ENCODE measurements at regions not wholly inside any gene's neighbourhood (a gene's known extent, or its start where the extent isn't known, plus 50 kb on each side); places are given as distances from the start of the nearest gene placed in this dataset.

DNA sequence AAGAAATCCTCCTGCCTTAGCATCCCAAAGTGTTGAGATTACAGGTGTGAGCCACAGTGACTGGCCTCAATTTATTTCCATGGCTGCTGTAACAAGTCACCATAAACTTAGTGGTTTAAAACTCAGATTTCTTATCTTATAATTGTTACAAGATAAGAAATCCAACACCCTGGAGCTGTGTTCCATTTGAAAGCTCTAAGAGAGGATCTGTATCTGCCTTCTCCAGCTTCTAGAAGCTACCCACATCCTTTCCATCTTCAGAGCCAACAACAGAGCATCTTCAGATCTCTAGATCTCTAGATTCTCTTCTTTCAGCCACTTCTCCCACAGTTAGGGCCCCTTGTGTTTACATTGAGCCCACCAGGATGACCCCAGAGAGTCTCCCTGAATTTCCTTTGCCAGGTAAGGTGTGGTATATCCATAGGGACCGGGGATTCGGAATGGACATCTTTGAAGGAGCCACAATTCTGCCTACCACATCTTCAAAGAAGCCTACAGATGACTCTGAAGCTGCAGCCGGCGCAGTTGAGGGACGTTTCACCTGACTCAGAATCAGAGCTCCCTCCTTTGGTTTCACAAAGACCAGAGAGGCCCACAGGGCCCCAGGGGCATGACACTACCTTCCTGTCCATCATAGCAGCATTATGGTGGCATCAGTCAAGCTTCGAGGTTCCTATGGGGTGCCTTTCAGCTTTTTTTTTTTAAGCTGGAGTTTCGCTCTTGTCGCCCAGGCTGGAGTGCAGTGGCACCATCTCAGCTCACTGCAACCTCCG lies 87.0 kb upstream of the IGF1R start:
- no peak for DNase-seq (ENCODE audit: low read depth)

DNA sequence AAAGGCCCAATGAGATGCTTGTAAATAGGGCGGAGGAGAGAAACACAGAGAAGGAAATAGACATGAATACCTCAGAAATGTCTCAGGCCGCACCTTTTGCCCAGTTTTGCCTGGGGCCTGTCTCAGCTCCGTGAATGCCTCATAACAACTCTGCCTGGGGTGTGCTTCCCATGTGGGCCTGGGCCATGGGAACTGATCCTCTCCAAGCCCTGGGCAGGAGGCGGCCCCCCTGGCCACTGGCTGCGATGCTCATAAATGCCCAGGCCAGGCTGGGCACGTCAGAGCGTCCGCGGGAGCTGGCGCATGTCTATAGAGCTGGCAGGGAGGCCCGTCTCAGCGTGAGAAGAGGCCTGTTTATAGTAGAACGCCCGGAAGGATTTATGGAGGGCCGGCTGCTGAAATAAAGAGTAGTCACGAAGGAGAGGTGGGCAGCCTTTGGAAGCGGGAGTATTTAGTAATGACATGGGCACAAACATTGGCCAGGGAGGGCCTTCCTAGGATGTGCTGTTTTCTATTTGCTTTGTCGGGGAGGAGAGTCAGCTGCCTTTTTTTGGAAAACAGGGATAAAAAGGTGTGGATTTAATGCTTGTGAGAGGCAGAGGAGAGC lies 85.9 kb upstream of the IGF1R start:
- DNase-seq (ENCODE audit: low read depth) = no peak

DNA sequence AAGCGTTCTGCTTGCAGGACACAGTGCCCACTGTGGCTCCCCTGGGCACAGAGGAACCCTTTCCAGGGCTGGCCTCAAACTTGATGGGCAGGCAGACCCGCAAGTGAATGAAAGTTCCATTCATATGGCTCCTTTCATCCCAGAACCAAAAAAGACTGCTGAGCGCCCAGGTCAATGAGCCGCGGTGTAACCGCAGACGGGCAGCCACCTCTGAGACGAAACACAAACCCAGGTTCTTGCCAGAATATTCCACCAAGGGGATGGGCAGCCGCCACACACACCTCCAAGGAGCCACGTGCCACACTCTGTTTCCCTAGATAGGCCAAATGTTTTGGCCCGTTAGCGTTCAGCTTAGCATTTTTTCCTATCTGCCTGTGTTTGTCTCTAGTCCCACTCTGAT lies 82.8 kb upstream of the IGF1R start:
- no peak for DNase-seq (ENCODE audit: low read depth)

DNA sequence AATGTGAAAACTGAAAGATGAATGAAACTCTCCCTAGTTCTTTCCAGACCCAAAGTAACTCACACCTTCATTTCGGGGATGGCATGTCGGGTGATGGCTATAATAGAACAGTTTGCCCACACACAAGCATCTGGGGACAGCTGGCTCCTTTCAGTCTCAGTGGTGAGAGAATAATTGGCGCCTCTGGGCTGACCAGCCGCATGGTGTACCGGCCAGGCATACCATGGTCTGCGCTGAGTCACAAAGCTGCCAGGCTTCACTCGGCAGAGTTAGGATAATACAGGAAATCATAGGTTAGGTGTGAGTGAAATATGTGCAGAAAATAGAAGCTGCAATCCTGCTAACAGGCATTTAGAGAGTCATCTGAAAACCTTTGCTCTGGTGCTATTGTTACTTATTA lies 80.4 kb upstream of the IGF1R start:
- DNase-seq (ENCODE audit: low read depth) = no peak

DNA sequence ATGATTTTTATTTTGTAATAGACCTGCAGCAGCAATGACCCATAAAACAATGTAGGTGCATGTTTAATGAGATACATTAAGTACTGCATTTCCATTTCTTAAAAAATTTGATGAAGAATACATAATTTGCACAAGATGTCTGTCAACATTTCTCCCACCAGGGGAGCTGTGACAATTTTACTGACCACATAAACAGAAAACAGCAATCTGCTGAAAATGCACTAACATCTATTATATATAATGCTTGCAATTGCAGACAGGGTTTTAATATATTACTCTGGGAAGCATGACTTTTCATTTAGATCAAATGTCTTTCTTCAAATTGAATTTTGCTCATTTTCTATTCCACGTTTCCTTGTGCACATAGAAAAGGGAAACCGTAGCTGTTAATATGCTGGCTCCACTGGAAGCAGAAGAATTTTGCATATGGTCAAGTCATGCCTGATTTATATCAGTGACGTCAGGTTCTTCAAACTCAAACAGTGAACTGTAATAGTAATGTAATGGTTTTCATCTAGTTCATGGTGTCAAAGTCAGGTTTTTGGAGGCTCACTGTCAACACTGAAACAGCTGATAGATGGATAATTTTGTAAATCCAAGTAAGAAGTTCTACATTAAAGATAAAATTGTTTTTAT lies 79.8 kb upstream of the IGF1R start:
- DNase-seq (ENCODE audit: low read depth) = no peak

DNA sequence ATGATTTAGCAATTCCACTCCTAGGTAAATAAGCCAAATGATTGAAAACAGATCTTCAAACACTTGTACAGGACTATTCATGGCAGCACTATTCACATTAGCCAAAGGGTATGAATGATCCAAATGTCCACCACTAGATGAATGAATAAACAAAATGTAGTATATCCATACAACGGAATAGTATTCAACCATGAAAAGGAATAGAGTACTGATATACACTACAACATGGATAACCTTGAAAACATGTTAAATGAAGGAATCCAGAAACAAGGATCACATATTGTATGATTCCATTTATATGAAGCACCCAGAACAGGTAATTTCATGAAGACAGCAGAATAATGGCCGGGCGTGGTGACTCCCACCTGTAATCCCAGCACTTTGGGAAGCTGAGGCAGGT lies 78.2 kb upstream of the IGF1R start:
- DNase-seq (ENCODE audit: low read depth) = no peak

DNA sequence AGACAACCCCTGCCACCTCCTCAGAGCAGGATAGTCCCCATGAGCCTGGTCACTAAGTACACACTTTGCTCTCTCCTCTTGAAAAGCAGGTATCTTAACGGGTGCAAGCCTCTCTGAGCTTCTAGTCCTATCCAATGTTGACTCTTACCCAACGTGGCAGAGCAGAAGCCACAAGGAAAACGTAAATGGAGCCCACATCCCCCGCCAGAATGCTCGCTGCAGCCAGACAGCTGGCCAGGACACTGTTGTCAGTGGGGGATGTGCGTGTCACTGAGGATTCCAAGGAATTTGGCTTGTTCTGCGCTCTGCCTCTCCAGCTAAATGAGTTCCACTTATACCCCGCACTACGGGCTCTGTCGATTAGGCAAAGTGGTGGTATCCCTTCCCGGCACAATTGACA lies 67.8 kb upstream of the IGF1R start:
- no peak for DNase-seq (ENCODE audit: low read depth)

DNA sequence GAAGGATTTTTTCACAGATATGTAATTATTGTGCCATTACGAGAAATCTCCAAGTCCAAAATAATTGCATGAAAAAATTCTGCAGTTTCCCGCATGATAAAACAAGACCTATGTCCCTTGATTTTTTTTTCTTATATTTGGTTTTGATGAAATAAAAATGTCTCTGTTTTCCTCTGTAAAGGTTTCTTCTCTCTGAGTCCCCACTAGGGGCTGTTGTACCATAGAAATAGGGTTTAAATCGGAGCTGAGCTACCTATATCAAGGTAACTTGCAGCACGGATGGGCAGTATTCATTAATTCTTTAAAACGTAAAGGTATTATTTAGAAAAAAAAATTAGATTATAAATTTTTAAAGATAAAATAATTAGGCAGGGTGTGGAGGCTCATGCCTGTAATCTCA lies 66.6 kb upstream of the IGF1R start:
- DNase-seq (ENCODE audit: low read depth) = no peak

DNA sequence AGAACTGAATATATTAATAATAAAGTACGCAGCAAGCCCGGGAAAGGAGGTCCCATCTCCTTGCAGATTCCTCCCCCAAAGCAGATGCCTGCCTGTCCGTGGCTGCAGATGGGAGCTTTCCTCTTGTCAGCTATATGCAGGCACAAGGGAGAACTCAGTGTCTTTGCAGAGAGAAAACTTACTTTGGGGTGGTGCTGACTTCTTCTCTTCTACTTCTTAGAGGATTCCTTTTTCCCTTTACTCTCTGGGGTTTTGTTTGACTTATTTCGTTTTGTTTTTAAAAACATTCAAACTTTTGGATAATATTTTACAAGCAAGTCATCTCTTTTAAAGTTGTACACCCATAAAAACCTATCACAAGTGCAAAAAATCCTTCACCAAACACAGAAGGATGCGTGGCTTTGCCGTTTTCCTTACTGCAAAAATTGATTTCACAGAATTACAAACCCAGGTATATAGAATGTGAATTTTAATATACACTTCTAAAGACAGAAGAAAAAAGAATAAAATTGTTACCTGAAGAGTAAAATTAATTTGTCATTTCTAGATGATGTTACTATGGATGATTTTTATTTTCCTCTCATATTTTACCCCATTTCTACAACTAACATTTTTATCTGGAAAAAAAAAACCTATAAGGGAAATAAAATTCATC lies 65.3 kb upstream of the IGF1R start:
- no peak for DNase-seq (ENCODE audit: low read depth)

- no peak for DNase-seq (ENCODE audit: low read depth)
Observed at GRCh38 chr15:98583771-98584430, 64.4 kb upstream of the IGF1R start.

DNA sequence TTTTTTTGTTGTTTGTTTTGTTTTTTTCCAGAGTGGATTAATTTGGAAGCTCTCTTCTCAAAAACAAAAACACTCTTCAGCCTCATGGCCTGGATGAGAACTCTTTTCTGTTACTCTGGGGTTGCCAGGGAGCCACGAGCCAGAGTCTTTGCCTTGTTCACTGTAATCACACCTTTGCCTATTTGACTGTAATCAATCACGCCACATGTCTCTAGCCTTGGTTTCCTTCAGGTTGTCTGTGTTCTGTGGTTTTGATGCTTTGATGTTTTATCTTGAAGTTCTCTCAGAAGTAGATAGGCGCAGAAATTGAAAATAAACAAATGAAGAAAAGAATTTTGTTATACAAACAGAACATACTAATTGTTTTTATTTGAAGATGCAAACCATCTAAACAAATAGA lies 62.3 kb upstream of the IGF1R start:
- no peak for DNase-seq (ENCODE audit: low read depth)

DNA sequence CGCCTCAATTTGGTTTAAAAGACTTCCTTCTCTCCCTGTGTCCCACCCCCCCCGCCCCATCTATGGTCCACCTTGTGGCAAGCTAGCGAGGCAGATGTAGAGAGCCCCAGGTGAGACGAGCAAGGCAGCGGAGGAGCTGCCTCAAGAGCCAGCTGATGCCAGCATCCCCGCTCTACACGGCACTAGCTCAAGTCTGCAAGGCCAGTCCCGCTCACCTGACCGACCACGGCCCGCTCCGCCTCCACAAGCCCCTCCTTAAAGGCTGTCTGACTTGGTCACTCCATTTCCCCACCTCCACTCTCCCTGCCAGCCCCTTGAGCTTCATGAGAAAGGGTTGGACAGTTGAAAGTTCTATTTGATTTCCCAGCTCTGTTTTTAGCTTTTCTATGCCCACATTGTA lies 56.2 kb upstream of the IGF1R start:
- no peak for DNase-seq (ENCODE audit: low read depth)

GRCh38 chr15:98596131-98596530 lies 52.2 kb upstream of the IGF1R start:
- no peak for DNase-seq (ENCODE audit: low read depth)

GRCh38 chr15:98596885-98597392 lies 51.4 kb upstream of the IGF1R start:
- DNase-seq (ENCODE audit: low read depth) = no peak

- DNase-seq (ENCODE audit: low read depth) = no peak
Observed at GRCh38 chr15:98597666-98598065, 50.7 kb upstream of the IGF1R start.
